Fibroblast of lung (primary cell): ENCODE measurements at regions not wholly inside any gene's neighbourhood (a gene's known extent, or its start where the extent isn't known, plus 50 kb on each side); places are given as distances from the start of the nearest gene placed in this dataset.

Experiments used
- EZH2 ChIP-seq: IDR thresholded peaks from 2 replicates; pipeline ENCODE4 v1.5.1; 2012; ENCODE audit warnings: low read length, control low read depth, mild to moderate bottlenecking; ENCODE audit errors: missing control alignments
- TF ChIP-seq, protein P1 (sequence below), 2 donors: IDR thresholded peaks in 1 of 2; conservative IDR thresholded peaks in 1 of 2; 1 replicate in 1 of 2; 2 replicates in 1 of 2; pipeline ENCODE4 v1.5.1; 2011 to 2012; ENCODE audit warnings: low read length in 2 of 2, control low read depth in 1 of 2, inconsistent platforms in 1 of 2, low read depth in 1 of 2, mild to moderate bottlenecking in 1 of 2

GRCh38 chr9:95605816-95606488 lies 89.2 kb upstream of the PTCH1 start:
- TF ChIP-seq, protein P1, sequence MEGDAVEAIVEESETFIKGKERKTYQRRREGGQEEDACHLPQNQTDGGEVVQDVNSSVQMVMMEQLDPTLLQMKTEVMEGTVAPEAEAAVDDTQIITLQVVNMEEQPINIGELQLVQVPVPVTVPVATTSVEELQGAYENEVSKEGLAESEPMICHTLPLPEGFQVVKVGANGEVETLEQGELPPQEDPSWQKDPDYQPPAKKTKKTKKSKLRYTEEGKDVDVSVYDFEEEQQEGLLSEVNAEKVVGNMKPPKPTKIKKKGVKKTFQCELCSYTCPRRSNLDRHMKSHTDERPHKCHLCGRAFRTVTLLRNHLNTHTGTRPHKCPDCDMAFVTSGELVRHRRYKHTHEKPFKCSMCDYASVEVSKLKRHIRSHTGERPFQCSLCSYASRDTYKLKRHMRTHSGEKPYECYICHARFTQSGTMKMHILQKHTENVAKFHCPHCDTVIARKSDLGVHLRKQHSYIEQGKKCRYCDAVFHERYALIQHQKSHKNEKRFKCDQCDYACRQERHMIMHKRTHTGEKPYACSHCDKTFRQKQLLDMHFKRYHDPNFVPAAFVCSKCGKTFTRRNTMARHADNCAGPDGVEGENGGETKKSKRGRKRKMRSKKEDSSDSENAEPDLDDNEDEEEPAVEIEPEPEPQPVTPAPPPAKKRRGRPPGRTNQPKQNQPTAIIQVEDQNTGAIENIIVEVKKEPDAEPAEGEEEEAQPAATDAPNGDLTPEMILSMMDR (conservative IDR thresholded peaks at IDR 0.05 in 1 of 2, IDR thresholded peaks at IDR 0.05 in 1 of 2; ENCODE audit: low read depth in 1 of 2, low read length in 2 of 2): no peak
- no peak for TF ChIP-seq EZH2
